Liver (tissue), 7 donors: ENCODE measurements at regions not wholly inside any gene's neighbourhood (a gene's known extent, or its start where the extent isn't known, plus 50 kb on each side); places are given as distances from the start of the nearest gene placed in this dataset.

Experiments used
- DNase-seq: peaks from one replicate; pipeline ENCODE4 v3.0.0-alpha.2; 2017; ENCODE audit warnings: low spot score
- H3K27ac ChIP-seq, 2 donors: one replicate each; pipeline ENCODE4 v1.7.0; 2013; ENCODE audit warnings: inconsistent platforms in 2 of 2, low read length in 2 of 2, control low read depth in 1 of 2, low read depth in 1 of 2, mild to moderate bottlenecking in 1 of 2
- H3K27me3 ChIP-seq, 4 donors: one replicate each; pipeline versions ENCODE4 v1.6.1 to v1.7.0; 2013; ENCODE audit warnings: low read length in 3 of 4, inconsistent platforms in 1 of 4, mild to moderate bottlenecking in 1 of 4, moderate library complexity in 1 of 4; ENCODE audit not compliant: control insufficient read depth in 4 of 4, insufficient read depth in 4 of 4
- H3K36me3 ChIP-seq, 4 donors: one replicate each; pipeline versions ENCODE4 v1.6.1 to v1.7.0; 2013; ENCODE audit warnings: low read length in 3 of 4, mild to moderate bottlenecking in 3 of 4, low read depth in 1 of 4, moderate library complexity in 1 of 4; ENCODE audit not compliant: control insufficient read depth in 4 of 4, insufficient read depth in 3 of 4
- H3K4me1 ChIP-seq, 4 donors: one replicate each; pipeline versions ENCODE4 v1.6.1 to v1.7.0; 2013; ENCODE audit warnings: low read length in 3 of 4, mild to moderate bottlenecking in 3 of 4, moderate library complexity in 1 of 4; ENCODE audit not compliant: control insufficient read depth in 4 of 4, insufficient read depth in 4 of 4
- H3K4me3 ChIP-seq, 3 donors: one replicate each; pipeline versions ENCODE4 v1.6.1 to v1.7.0; 2013; ENCODE audit warnings: low read length in 3 of 3, control low read depth in 1 of 3, low read depth in 1 of 3, mild to moderate bottlenecking in 1 of 3
- H3K9ac ChIP-seq, 2 donors: one replicate each; pipeline ENCODE4 v1.7.0; 2013; ENCODE audit warnings: low read length in 2 of 2, mild to moderate bottlenecking in 2 of 2, moderate library complexity in 2 of 2, control low read depth in 1 of 2, low read depth in 1 of 2
- H3K9me3 ChIP-seq, 4 donors: one replicate each; pipeline versions ENCODE4 v1.6.1 to v1.7.0; 2013; ENCODE audit warnings: low read length in 3 of 4; ENCODE audit not compliant: control insufficient read depth in 4 of 4
- ATF3 ChIP-seq: IDR thresholded peaks from 2 replicates; pipeline ENCODE4 v1.6.1; 2016; ENCODE audit warnings: antibody characterized with exemption
- FOXA2 ChIP-seq: IDR thresholded peaks from 2 replicates; pipeline ENCODE4 v1.6.1; 2016; ENCODE audit warnings: antibody characterized with exemption
- GABPA ChIP-seq, 2 donors: IDR thresholded peaks in 1 of 2; conservative IDR thresholded peaks in 1 of 2; 2 replicates each; pipeline ENCODE4 v1.6.1; 2016; ENCODE audit warnings: antibody characterized with exemption in 2 of 2, mild to moderate bottlenecking in 1 of 2, moderate library complexity in 1 of 2
- MAX ChIP-seq: IDR thresholded peaks from 2 replicates; pipeline ENCODE4 v1.6.1; 2016; ENCODE audit warnings: antibody characterized with exemption
- RAD21 ChIP-seq, 2 donors: IDR thresholded peaks; 2 replicates each; pipeline ENCODE4 v1.6.1; 2016; ENCODE audit warnings: antibody characterized with exemption in 2 of 2, mild to moderate bottlenecking in 2 of 2
- REST ChIP-seq: IDR thresholded peaks from 2 replicates; pipeline ENCODE4 v1.6.1; 2016; ENCODE audit warnings: antibody characterized with exemption, mild to moderate bottlenecking
- RXRA ChIP-seq, 2 donors: IDR thresholded peaks; 2 replicates each; pipeline ENCODE4 v1.6.1; 2017 to 2018; ENCODE audit warnings: antibody characterized with exemption in 2 of 2, mild to moderate bottlenecking in 1 of 2
- YY1 ChIP-seq: IDR thresholded peaks from 2 replicates; pipeline ENCODE4 v1.6.1; 2016; ENCODE audit warnings: antibody characterized with exemption, mild to moderate bottlenecking
- ZBTB33 ChIP-seq: IDR thresholded peaks from 2 replicates; pipeline ENCODE4 v1.6.1; 2016; ENCODE audit warnings: antibody characterized with exemption
- WGBS: extraction: QIAGEN DNeasy Blood & Tissue Kit; methylation state at CpG from one replicate; pipeline ENCODE4 v1.1.7; 2013; 5-methylcytosine and 5-hydroxymethylcytosine counted together
- donor health status: healthy.
- donor health status: healthy.
- donor health status: healthy.
- donor health status: healthy.

- no peak overlapping the region for H3K9ac ChIP-seq
Measured at GRCh38 chr6:28648035-28648877, 122.6 kb downstream of the GPX5 start.

More at GRCh38 chr6:28648035-28648877, 122.6 kb downstream of the GPX5 start:
- WGBS: 4% methylated on average over 27 of the region's 27 CpGs
- Histone ChIP-seq H3K36me3 (no peaks in the 10 kb centered on the region), H3K4me1 (peaks cover 0 to 10% (median 0%) of the 10 kb centered on the region in 4 donors), H3K4me3 (peak overlapping the region in 2 of 3 donors; percentile 10 to 40), H3K27me3 (peaks cover 0 to 12% (median 6%) of the 10 kb centered on the region in 4 donors), H3K27ac (no peak overlapping the region), H3K9me3 (no peaks in the 10 kb centered on the region)
- no peak for TF ChIP-seq FOXA2
- no peak for TF ChIP-seq MAX
- peak; percentile 95 for TF ChIP-seq ATF3
- no peak for TF ChIP-seq RXRA (IDR thresholded peaks at IDR 0.05)
- no peak for TF ChIP-seq ZBTB33
- no peak for TF ChIP-seq GABPA (IDR thresholded peaks at IDR 0.05 in 1 of 2, conservative IDR thresholded peaks at IDR 0.05 in 1 of 2)
- no peak for TF ChIP-seq REST
- TF ChIP-seq RAD21 (IDR thresholded peaks at IDR 0.05): no peak
- TF ChIP-seq YY1: no peak
- DNase-seq: peak; percentile 70
